ENCODE measurements at regions not wholly inside any gene's neighbourhood (a gene's known extent, or its start where the extent isn't known, plus 50 kb on each side); places are given as distances from the start of the nearest gene placed in this dataset.
"Not testable (repeated sequence)": the region's sequence is repeated elsewhere in the genome, so short reads cannot be mapped to it uniquely, and the experiment has no call there.

- no peak for DNase-seq (ENCODE audit: low read depth)
- H3K4me3 ChIP-seq (ENCODE audit: low read depth, low read length) = no peak overlapping the region
Observed at GRCh38 chr13:82615043-82615442, 1267.2 kb downstream of the SLITRK1 start.

- DNase-seq (ENCODE audit: low read depth) = no peak
Observed at GRCh38 chr13:82614086-82614485, 1268.2 kb downstream of the SLITRK1 start.

DNA sequence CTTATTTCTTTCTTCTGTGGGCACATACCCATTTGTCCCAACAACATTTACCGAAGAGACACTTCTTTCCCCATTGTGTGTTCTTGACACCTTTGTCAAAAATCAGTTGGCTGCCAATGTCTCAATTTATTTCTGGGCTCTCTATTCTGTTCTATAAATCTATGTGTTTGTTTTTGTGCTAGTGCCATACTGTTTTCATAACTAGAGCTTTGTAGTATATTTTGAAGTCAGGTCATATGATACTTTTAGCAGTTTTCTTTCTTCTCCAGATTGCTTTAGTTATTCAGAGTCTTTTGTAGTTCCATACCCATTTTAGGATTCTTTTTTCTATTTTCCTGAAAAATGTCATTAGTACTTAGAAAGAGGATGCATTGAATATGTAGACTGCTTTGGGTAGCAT lies 1276.3 kb downstream of the SLITRK1 start:
- no peak for DNase-seq (ENCODE audit: low read depth)
- no peak overlapping the region for H3K4me3 ChIP-seq (ENCODE audit: low read depth, low read length)

More at GRCh38 chr13:82614086-82614485, 1268.2 kb downstream of the SLITRK1 start:
- H3K4me3 ChIP-seq (ENCODE audit: low read depth, low read length) = no peak overlapping the region

GRCh38 chr13:82597747-82598146 lies 1284.5 kb downstream of the SLITRK1 start:
- DNase-seq (ENCODE audit: low read depth) = no peak
- H3K4me3 ChIP-seq (ENCODE audit: low read depth, low read length) = no peak overlapping the region

- no peak for DNase-seq (ENCODE audit: low read depth)
- no peak overlapping the region for H3K4me3 ChIP-seq (ENCODE audit: low read depth, low read length)
Observed at GRCh38 chr13:82593239-82593638, 1289.0 kb downstream of the SLITRK1 start.

- DNase-seq (ENCODE audit: low read depth) = no peak
- H3K4me3 ChIP-seq (ENCODE audit: low read depth, low read length) = no peak overlapping the region
Observed at GRCh38 chr13:82571653-82572052, 1310.6 kb downstream of the SLITRK1 start.

- H3K4me3 ChIP-seq (ENCODE audit: low read depth, low read length) = no peak overlapping the region
- no peak for DNase-seq (ENCODE audit: low read depth)
Observed at GRCh38 chr13:82569581-82569980, 1312.7 kb downstream of the SLITRK1 start.

DNA sequence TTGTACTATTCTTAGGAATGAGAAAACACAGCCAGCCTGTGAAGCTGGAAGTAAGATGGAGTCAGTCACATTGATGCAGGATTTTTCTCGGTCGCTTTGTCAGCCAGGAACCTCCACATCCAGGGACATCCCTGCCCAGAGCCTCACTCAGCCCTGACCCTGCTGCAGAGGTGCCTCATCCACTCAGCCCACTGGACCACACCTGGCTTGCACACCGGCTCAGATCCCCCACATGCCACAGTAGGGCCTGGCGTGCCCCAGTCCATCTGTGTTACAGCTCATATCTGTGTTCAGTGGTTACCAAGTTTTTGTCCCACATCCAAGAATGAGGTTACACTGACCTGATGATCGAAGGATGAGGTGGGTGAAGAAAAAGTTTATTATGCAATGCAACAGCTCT lies 1315.4 kb downstream of the SLITRK1 start:
- no peak for DNase-seq (ENCODE audit: low read depth)
- no peak overlapping the region for H3K4me3 ChIP-seq (ENCODE audit: low read depth, low read length)

DNA sequence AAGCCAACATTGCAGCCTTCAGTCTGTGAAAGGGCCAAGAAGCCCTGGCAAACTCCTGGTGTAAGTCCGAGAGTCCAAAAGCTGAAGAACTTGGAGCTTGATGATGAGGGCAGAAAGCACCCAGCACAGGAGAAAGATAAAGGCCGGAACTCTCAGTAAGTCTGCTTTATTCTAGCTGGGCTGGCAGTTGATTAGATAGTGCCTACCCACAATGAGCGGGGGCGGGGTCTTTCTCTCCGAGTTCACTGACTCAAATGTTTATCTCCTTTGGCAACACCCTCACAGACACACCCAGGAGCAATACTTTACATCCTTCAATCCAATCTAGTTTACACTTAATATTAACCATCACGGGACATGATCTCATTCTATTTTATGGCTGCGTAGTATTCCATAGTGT lies 1317.1 kb downstream of the SLITRK1 start:
- H3K4me3 ChIP-seq (ENCODE audit: low read depth, low read length) = no peak overlapping the region
- no peak for DNase-seq (ENCODE audit: low read depth)

GRCh38 chr13:82560889-82561288 lies 1321.4 kb downstream of the SLITRK1 start:
- H3K4me3 ChIP-seq (ENCODE audit: low read depth, low read length) = no peak overlapping the region
- no peak for DNase-seq (ENCODE audit: low read depth)

GRCh38 chr13:82522872-82523271 lies 1359.4 kb downstream of the SLITRK1 start:
- DNase-seq (ENCODE audit: low read depth) = no peak
- no peak overlapping the region for H3K4me3 ChIP-seq (ENCODE audit: low read depth, low read length)

DNA sequence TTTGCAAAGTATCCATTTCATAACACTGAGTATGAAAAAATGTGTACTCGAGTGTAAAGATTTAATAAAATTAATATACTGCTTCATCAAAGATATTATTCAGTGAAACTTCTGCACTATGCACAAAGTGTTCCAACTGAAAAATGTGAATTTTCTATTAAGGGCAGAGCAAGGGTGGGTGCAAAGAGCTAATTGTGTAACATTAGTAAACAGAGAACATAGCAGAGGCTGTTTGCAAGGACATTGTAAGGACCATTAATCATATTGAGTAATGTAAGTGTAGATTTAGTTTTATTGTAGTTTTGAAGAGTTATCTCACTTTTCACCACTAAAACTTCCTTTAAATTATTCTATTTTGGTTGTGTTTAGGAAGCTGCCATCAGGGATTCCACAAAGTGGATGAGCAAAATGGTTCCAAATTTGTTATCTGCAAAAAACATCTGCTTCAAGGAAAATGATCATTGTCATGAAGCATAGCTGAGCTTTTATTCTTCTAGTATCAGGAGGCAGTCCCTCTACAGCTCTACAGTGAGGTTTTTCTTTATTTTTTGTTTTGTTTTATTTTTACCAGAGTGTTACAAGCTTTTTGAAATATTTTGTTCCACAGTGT lies 1375.4 kb downstream of the SLITRK1 start:
- no peak overlapping the region for H3K4me3 ChIP-seq (ENCODE audit: low read depth, low read length)

GRCh38 chr13:82501834-82502233 lies 1380.4 kb downstream of the SLITRK1 start:
- no peak for DNase-seq (ENCODE audit: low read depth)

More for the DNA sequence above, 1375.4 kb downstream of the SLITRK1 start:
- DNase-seq (ENCODE audit: low read depth) = no peak

GRCh38 chr13:82480415-82480814 lies 1401.9 kb downstream of the SLITRK1 start:
- no peak overlapping the region for H3K4me3 ChIP-seq (ENCODE audit: low read depth, low read length)
- no peak for DNase-seq (ENCODE audit: low read depth)

More at GRCh38 chr13:82501834-82502233, 1380.4 kb downstream of the SLITRK1 start:
- H3K4me3 ChIP-seq (ENCODE audit: low read depth, low read length) = no peak overlapping the region

DNA sequence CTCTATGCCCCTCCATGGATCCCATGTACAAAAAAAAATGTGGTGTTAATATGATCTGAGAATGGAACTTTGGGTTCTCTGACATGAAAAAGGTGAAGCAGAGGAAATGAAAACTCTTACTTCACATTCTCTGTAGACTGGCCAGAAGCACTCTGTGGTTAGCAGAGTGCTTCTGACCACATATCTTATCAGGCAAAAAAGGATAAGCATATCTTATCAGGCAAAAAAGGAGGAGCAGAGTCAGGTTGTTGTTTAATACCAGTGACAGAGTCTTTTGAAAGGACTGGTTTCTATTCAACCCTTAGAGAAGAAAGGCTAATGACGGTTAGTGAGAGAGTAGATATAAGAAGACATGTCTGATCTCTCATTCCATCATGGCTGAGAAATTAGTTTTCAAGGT lies 1404.8 kb downstream of the SLITRK1 start:
- no peak for DNase-seq (ENCODE audit: low read depth)
- no peak overlapping the region for H3K4me3 ChIP-seq (ENCODE audit: low read depth, low read length)

DNA sequence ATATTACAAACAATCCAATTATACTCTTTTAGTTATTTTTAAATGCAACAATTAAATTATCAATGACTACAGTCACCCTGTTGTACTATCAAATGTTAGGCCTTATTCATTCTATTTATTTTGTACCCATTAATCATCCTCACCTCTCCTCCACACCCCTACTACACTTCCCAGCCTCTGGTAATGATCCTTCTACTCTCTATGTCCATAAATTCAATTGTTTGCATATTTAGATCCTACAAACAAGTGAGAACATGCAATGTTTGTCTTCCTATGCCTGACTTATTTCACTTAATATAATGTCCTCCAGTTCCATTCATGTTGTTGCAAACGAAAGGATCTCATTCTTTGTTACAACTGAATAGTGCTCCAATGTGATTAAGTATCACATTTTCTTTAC lies 1414.6 kb downstream of the SLITRK1 start:
- H3K4me3 ChIP-seq (ENCODE audit: low read depth, low read length) = no peak overlapping the region
- no peak for DNase-seq (ENCODE audit: low read depth)

GRCh38 chr13:82459575-82459974 lies 1422.7 kb downstream of the SLITRK1 start:
- DNase-seq (ENCODE audit: low read depth); H3K4me3 ChIP-seq (ENCODE audit: low read depth, low read length): not testable (repeated sequence)

DNA sequence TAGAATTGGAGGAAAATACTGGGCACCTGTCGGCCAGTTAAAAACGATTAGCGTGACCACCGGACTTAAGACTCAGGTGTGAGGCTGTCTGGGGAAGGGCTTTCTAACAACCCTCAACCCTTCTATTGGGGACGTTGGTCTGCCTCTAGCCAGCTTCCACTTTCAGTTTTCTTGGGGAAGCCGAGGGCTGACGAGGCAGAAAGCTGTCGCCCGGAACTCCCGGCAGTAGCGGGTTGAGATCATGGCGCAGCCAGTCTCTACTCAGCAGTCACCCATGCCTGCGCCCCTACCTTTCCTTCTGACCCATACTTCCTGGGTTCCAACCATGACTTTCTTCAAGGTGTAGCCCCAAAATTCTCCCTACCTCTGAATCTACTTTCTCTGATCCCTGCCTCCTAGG lies 1424.1 kb downstream of the SLITRK1 start:
- no peak overlapping the region for H3K4me3 ChIP-seq (ENCODE audit: low read depth, low read length)
- DNase-seq (ENCODE audit: low read depth) = no peak

- DNase-seq (ENCODE audit: low read depth) = not testable (repeated sequence)
Observed at GRCh38 chr13:82457548-82457947, 1424.7 kb downstream of the SLITRK1 start.

DNA sequence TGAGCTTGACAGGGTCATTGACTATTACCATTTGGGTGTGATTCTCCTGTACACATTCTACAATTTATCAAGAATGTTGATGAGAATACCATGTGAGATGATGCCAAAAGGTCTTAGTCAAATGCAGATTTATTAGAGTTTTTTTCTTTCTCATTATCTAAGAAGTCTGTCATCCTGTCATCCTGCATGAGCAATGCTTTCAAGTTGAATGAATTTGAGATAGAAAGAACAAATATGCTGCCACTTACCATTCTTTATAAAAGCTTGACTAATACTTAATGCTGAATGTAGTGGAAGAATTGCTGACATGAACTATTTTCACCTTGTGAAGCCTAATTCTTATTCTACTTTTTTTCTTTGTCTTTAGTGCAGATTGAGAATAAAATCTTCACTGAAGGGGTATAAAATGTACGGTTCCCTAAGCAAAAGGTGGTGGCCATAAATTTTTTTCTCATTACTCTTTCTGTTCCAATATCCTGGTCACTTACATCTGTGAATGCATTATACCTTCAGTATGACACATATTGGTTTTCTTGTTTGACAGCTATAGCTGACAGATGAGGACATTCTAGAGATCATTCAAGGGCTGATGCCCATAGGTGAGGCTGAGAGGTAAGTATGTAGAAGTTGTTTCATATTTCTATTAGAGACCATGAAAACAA lies 1434.7 kb downstream of the SLITRK1 start:
- H3K4me3 ChIP-seq (ENCODE audit: low read depth, low read length) = no peak overlapping the region
- DNase-seq (ENCODE audit: low read depth) = no peak

More at GRCh38 chr13:82457548-82457947, 1424.7 kb downstream of the SLITRK1 start:
- not testable (repeated sequence) for H3K4me3 ChIP-seq (ENCODE audit: low read depth, low read length)
